ENCODE measurements at regions not wholly inside any gene's neighbourhood (a gene's known extent, or its start where the extent isn't known, plus 50 kb on each side); places are given as distances from the start of the nearest gene placed in this dataset.

GRCh38 chr3:107882261-107882660 is 208.6 kb downstream of the CD47 start:
- TF ChIP-seq, protein P1, sequence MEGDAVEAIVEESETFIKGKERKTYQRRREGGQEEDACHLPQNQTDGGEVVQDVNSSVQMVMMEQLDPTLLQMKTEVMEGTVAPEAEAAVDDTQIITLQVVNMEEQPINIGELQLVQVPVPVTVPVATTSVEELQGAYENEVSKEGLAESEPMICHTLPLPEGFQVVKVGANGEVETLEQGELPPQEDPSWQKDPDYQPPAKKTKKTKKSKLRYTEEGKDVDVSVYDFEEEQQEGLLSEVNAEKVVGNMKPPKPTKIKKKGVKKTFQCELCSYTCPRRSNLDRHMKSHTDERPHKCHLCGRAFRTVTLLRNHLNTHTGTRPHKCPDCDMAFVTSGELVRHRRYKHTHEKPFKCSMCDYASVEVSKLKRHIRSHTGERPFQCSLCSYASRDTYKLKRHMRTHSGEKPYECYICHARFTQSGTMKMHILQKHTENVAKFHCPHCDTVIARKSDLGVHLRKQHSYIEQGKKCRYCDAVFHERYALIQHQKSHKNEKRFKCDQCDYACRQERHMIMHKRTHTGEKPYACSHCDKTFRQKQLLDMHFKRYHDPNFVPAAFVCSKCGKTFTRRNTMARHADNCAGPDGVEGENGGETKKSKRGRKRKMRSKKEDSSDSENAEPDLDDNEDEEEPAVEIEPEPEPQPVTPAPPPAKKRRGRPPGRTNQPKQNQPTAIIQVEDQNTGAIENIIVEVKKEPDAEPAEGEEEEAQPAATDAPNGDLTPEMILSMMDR (IDR thresholded peaks at IDR 0.05; ENCODE audit: control extremely low read depth in 1 of 3, insufficient read depth in 1 of 3, low read depth in 1 of 3, low read length in 3 of 3) = no peak
- TF ChIP-seq POLR2AphosphoS5 (IDR thresholded peaks at IDR 0.05; ENCODE audit: low read depth, low read length) (no peak), RAD21 (IDR thresholded peaks at IDR 0.05 in 1 of 2, conservative IDR thresholded peaks at IDR 0.05 in 1 of 2; ENCODE audit: low read depth in 2 of 2, low read length in 2 of 2) (no peak), CHD2 (IDR thresholded peaks at IDR 0.05; ENCODE audit: low read length) (no peak), HDAC2 (IDR thresholded peaks at IDR 0.05; ENCODE audit: borderline replicate concordance in 1 of 2, low read depth in 2 of 2, low read length in 2 of 2) (no peak), SIN3A (conservative IDR thresholded peaks at IDR 0.05 in 1 of 2, IDR thresholded peaks at IDR 0.05 in 1 of 2; ENCODE audit: low read depth in 1 of 2, low read length in 2 of 2) (no peak), MAFK (IDR thresholded peaks at IDR 0.05; ENCODE audit: low read depth, low read length) (no peak), EGR1 (IDR thresholded peaks at IDR 0.05; ENCODE audit: borderline replicate concordance, low read depth, low read length) (no peak)
